ENCODE measurements at regions not wholly inside any gene's neighbourhood (a gene's known extent, or its start where the extent isn't known, plus 50 kb on each side); places are given as distances from the start of the nearest gene placed in this dataset.
"Not testable (repeated sequence)": the region's sequence is repeated elsewhere in the genome, so short reads cannot be mapped to it uniquely, and the experiment has no call there.

DNA sequence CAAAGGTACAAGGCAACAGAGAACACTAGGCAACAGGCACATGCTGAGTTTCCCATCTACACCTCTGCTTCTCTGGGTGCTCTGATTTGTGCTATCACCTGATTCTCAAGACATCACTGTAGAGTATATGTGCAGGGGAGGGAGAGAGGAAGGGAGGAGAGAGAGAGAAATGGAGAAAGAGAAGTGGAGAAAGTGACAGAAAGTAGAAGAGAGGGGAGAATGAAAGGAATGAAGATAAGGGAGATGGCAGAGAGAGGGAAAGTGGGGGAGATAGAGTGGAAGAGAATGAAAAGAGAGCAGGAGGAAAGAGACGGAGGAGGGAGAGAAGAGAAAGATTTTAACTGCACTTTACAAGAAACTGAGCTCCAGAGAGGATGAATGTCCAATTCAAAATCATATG is 340.7 kb upstream of the CDH5 start:
- peaks cover 18% of the 10 kb centered on the region for H3K9me3 Mint-ChIP-seq
- TF ChIP-seq, protein P1, sequence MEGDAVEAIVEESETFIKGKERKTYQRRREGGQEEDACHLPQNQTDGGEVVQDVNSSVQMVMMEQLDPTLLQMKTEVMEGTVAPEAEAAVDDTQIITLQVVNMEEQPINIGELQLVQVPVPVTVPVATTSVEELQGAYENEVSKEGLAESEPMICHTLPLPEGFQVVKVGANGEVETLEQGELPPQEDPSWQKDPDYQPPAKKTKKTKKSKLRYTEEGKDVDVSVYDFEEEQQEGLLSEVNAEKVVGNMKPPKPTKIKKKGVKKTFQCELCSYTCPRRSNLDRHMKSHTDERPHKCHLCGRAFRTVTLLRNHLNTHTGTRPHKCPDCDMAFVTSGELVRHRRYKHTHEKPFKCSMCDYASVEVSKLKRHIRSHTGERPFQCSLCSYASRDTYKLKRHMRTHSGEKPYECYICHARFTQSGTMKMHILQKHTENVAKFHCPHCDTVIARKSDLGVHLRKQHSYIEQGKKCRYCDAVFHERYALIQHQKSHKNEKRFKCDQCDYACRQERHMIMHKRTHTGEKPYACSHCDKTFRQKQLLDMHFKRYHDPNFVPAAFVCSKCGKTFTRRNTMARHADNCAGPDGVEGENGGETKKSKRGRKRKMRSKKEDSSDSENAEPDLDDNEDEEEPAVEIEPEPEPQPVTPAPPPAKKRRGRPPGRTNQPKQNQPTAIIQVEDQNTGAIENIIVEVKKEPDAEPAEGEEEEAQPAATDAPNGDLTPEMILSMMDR (IDR thresholded peaks at IDR 0.05; ENCODE audit: unreplicated experiment), result no peak
- no peak overlapping the region for H3K4me3 Mint-ChIP-seq
- H3K4me1 Mint-ChIP-seq, result peaks cover 9% of the 10 kb centered on the region
- peaks cover 4% of the 10 kb centered on the region for H3K36me3 Mint-ChIP-seq
- H3K27me3 Mint-ChIP-seq (ENCODE audit: low read depth), result no peaks in the 10 kb centered on the region
- no peak for DNase-seq (ENCODE audit: low spot score in 2 of 2, unreplicated experiment in 2 of 2)
- no peak overlapping the region for H3K27ac Mint-ChIP-seq

DNA sequence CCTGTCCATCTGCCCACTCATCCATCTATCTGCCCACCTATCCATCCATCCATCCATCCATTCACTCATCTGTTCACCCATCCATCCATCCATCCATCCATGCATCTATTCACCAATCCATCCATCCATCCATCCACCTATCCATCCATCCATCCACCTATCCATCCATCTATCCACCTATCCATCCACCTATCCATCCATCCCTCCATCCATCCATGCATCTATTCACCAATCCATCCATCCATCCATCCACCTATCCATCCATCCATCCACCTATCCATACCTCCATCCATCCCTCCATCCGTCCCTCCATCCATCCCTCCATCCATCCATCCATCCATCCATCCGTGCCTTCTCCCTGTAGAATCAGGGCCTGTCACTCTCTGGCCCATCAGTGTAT is 341.9 kb upstream of the CDH5 start:
- DNase-seq (ENCODE audit: low spot score in 2 of 2, unreplicated experiment in 2 of 2); H3K4me1 Mint-ChIP-seq; H3K27ac Mint-ChIP-seq; H3K27me3 Mint-ChIP-seq (ENCODE audit: low read depth); H3K36me3 Mint-ChIP-seq; H3K4me3 Mint-ChIP-seq: not testable (repeated sequence)
- peaks cover 24% of the 10 kb centered on the region for H3K9me3 Mint-ChIP-seq

DNA sequence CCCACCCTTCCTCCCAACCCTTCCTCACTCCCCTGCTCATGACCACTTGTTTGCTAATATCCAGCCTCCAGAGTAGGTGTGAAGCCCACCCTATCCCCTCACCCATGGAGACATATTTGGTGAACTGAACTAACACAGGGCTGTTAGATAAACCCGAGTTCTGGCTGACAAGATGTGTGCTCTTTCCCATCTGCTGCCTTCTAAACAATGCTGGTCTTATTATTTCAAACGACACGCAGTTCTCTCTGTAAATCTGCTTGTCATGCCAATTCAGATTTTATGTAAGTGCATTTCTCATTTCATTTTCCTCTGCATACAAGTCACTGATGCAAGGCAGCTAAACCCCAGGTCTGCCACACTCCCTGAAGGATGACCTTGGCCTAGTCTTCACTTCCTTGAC is 343.0 kb upstream of the CDH5 start:
- Mint-ChIP-seq H3K4me1 (peaks cover 1% of the 10 kb centered on the region), H3K36me3 (peaks cover 4% of the 10 kb centered on the region), H3K27ac (no peak overlapping the region), H3K9me3 (peaks cover 25% of the 10 kb centered on the region), H3K27me3 (ENCODE audit: low read depth) (no peaks in the 10 kb centered on the region), H3K4me3 (no peak overlapping the region)
- DNase-seq (ENCODE audit: low spot score in 2 of 2, unreplicated experiment in 2 of 2), result no peak
- TF ChIP-seq, protein P1 (IDR thresholded peaks at IDR 0.05; ENCODE audit: unreplicated experiment), result no peak

DNA sequence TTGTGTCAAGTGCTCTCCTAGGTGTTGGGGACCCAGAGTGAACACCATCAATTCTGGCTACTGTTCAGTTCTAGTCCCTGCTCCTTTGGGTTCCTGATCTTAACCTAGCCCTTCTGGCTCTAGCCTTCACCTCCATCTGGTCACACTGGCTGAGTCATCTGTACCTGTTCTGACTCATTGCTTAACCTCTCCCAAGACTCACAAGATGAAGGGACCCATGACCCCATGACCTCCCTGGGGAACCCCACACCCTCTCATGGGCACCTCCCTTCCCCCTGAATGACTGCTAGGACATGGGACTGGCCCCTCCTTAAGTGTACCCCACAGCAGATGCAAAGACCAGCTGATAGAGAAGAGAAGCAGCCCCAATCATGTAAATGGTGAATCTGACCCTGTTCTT is 345.8 kb upstream of the CDH5 start:
- Mint-ChIP-seq H3K4me1 (no peaks in the 10 kb centered on the region), H3K9me3 (peaks cover 25% of the 10 kb centered on the region), H3K27me3 (ENCODE audit: low read depth) (no peaks in the 10 kb centered on the region), H3K27ac (no peak overlapping the region), H3K4me3 (no peak overlapping the region), H3K36me3 (peaks cover 4% of the 10 kb centered on the region)
- DNase-seq (ENCODE audit: low spot score in 2 of 2, unreplicated experiment in 2 of 2), result no peak
- TF ChIP-seq, protein P1 (IDR thresholded peaks at IDR 0.05; ENCODE audit: unreplicated experiment), result no peak

DNA sequence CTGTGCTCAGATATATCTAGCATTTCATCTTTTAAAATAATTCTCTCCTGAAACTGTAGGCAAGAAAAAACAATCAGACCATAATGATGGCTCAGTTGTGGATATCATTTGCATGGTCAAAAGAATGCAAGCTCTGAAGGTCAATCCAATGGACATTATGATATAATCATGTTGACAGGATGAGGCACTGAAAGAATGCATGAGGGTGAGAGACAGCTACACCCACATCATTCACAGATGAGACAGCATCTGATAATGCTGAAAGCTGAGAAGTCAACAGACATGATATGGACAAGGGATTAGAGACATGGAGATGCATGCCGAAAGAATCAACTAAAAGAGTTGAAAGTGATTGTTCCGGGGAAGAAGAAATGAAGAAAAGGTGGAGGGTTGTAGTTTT is 346.4 kb upstream of the CDH5 start:
- no peak overlapping the region for H3K4me3 Mint-ChIP-seq
- H3K4me1 Mint-ChIP-seq, result no peaks in the 10 kb centered on the region
- peaks cover 3% of the 10 kb centered on the region for H3K36me3 Mint-ChIP-seq
- TF ChIP-seq, protein P1 (IDR thresholded peaks at IDR 0.05; ENCODE audit: unreplicated experiment), result no peak
- peaks cover 25% of the 10 kb centered on the region for H3K9me3 Mint-ChIP-seq
- no peaks in the 10 kb centered on the region for H3K27me3 Mint-ChIP-seq (ENCODE audit: low read depth)
- DNase-seq (ENCODE audit: low spot score in 2 of 2, unreplicated experiment in 2 of 2), result no peak
- H3K27ac Mint-ChIP-seq, result no peak overlapping the region

DNA sequence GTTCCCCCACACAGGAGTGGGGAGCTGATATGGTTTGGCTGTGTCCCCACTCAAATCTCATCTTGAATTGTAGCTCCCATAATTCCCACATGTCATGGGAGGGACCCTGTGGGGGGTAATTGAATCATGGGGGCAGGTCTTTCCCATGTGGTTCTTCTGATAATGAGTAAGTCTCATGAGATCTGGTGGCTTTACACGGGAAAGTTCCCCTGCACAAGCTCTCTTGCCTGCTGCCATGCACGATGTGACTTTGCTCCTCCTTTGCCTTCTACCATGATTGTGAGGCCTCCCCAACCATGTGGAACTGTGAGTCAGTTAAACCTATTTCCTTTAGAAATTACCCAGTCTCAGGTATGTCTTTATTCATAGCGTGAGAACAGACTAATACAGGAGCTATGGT is 347.0 kb upstream of the CDH5 start:
- H3K36me3 Mint-ChIP-seq; H3K4me1 Mint-ChIP-seq; H3K4me3 Mint-ChIP-seq; H3K27me3 Mint-ChIP-seq (ENCODE audit: low read depth); DNase-seq (ENCODE audit: low spot score in 2 of 2, unreplicated experiment in 2 of 2); H3K27ac Mint-ChIP-seq: not testable (repeated sequence)
- peaks cover 20% of the 10 kb centered on the region for H3K9me3 Mint-ChIP-seq

DNA sequence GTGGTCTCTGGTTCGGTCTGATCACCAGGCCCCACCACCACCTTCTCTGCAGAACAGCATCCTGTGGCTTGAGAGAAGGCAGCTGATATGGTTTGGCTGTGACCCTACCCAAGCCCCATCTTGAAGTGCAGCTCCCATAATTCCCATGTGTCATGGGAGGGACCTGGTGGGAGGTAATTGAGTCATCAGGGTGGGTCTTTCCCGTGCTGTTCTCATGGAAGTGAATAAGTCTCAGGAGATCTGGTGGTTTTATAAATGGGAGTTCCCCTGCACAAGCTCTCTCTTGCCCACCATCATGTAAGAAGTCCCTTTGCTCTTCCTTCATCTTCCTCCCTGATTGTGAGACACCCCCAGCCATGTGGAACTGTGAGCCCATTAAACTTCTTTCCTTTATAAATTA is 352.3 kb upstream of the CDH5 start:
- no peaks in the 10 kb centered on the region for H3K9me3 Mint-ChIP-seq
- DNase-seq (ENCODE audit: low spot score in 2 of 2, unreplicated experiment in 2 of 2), result no peak
- H3K36me3 Mint-ChIP-seq, result no peaks in the 10 kb centered on the region
- H3K27ac Mint-ChIP-seq, result no peak overlapping the region
- H3K4me1 Mint-ChIP-seq, result no peaks in the 10 kb centered on the region
- TF ChIP-seq, protein P1 (IDR thresholded peaks at IDR 0.05; ENCODE audit: unreplicated experiment), result no peak
- no peak overlapping the region for H3K4me3 Mint-ChIP-seq
- peaks cover 7% of the 10 kb centered on the region for H3K27me3 Mint-ChIP-seq (ENCODE audit: low read depth)

All from mesothelial cell of epicardium (in vitro differentiated cells).